HEK293 (cell line): ENCODE measurements at regions not wholly inside any gene's neighbourhood (a gene's known extent, or its start where the extent isn't known, plus 50 kb on each side); places are given as distances from the start of the nearest gene placed in this dataset.
A peak's percentile ranks its signal among the peaks of the same experiment; 100 is the strongest.

Experiments
- CTCF ChIA-PET: fragments of 350-600 bp; formaldehyde crosslinking; extraction: SDS; loops from one replicate; lab custom pipeline; 2021; ENCODE audit warnings: antibody characterized with exemption; lab: Yijun Ruan, JAX
- POLR2A ChIA-PET: fragments of 300-600 bp; formaldehyde crosslinking; extraction: SDS; loops from one replicate; lab custom pipeline; 2020; ENCODE audit warnings: antibody characterized with exemption, inconsistent platforms; lab: Yijun Ruan, JAX
- H3K27ac ChIP-seq: fragments of 200-500 bp; sonication (Bioruptor generic); 2 replicates; pipeline ENCODE4 v1.5.1; 2014; ENCODE audit warnings: low read depth, low read length, control low read depth, inconsistent platforms; ENCODE audit errors: extremely low read depth
- H3K36me3 ChIP-seq, 2 experiments: fragments of 200-500 bp in 1 of 2; sonication (Bioruptor generic) in 1 of 2; 1 replicate in 1 of 2; 2 replicates in 1 of 2; pipeline ENCODE4 v1.5.1; 2014 to 2017; ENCODE audit warnings: inconsistent platforms in 2 of 2, low read length in 2 of 2; ENCODE audit not compliant: control insufficient read depth in 2 of 2, insufficient read depth in 1 of 2
- H3K4me1 ChIP-seq: fragments of 200-500 bp; sonication (Bioruptor generic); 2 replicates; pipeline ENCODE4 v1.5.1; 2014; ENCODE audit warnings: mild to moderate bottlenecking, low read length, inconsistent platforms; ENCODE audit not compliant: control insufficient read depth, insufficient read depth
- H3K4me3 ChIP-seq: 2 replicates; pipeline ENCODE4 v1.5.1; 2011; ENCODE audit warnings: low read depth, mild to moderate bottlenecking, control low read depth, low read length, moderate library complexity
- H3K9me3 ChIP-seq: fragments of 200-500 bp; sonication (Bioruptor generic); 2 replicates; pipeline ENCODE4 v1.5.1; 2014; ENCODE audit warnings: low read depth, low read length, inconsistent platforms; ENCODE audit not compliant: control insufficient read depth, insufficient read depth
- GFI1B ChIP-seq: fragments of 450-650 bp; formaldehyde crosslinking; IDR thresholded peaks from 2 replicates; pipeline ENCODE4 v1.5.1; 2016; ENCODE audit warnings: missing biosample characterization, missing genetic modification characterization
- GLIS1 ChIP-seq: fragments of 450-650 bp; formaldehyde crosslinking; IDR thresholded peaks from 2 replicates; pipeline ENCODE4 v1.5.1; 2016; ENCODE audit warnings: missing biosample characterization, missing genetic modification characterization
- HOXC10 ChIP-seq: sonication (generic); formaldehyde crosslinking; IDR thresholded peaks from 2 replicates; pipeline ENCODE4 v1.8.1; 2023; ENCODE audit warnings: mild to moderate bottlenecking, missing genetic modification reagents
- KLF10 ChIP-seq: fragments of 450-650 bp; IDR thresholded peaks from 2 replicates; pipeline ENCODE4 v1.5.1; 2018; ENCODE audit warnings: missing biosample characterization, mild to moderate bottlenecking, missing genetic modification characterization
- PRDM2 ChIP-seq: fragments of 450-650 bp; formaldehyde crosslinking; IDR thresholded peaks from 2 replicates; pipeline ENCODE4 v1.5.1; 2016; ENCODE audit warnings: missing biosample characterization, missing genetic modification characterization, borderline replicate concordance
- SCRT2 ChIP-seq: fragments of 450-650 bp; formaldehyde crosslinking; IDR thresholded peaks from 2 replicates; pipeline ENCODE4 v1.5.1; 2016; ENCODE audit warnings: missing biosample characterization, missing genetic modification characterization
- YY2 ChIP-seq: fragments of 450-650 bp; formaldehyde crosslinking; IDR thresholded peaks from 2 replicates; pipeline ENCODE4 v1.5.1; 2016; ENCODE audit warnings: missing biosample characterization, missing genetic modification characterization
- ZFP37 ChIP-seq: fragments of 450-650 bp; formaldehyde crosslinking; IDR thresholded peaks from 2 replicates; pipeline ENCODE4 v1.5.1; 2016; ENCODE audit warnings: missing biosample characterization, missing genetic modification characterization
- ZNF174 ChIP-seq: fragments of 450-650 bp; formaldehyde crosslinking; IDR thresholded peaks from 2 replicates; pipeline ENCODE4 v1.5.0; 2017; ENCODE audit warnings: missing biosample characterization, mild to moderate bottlenecking, missing genetic modification characterization
- ZNF335 ChIP-seq: fragments of 450-650 bp; formaldehyde crosslinking; conservative IDR thresholded peaks from 2 replicates; pipeline ENCODE4 v1.5.1; 2016; ENCODE audit warnings: missing biosample characterization, missing genetic modification characterization
- ZNF449 ChIP-seq: fragments of 450-650 bp; formaldehyde crosslinking; IDR thresholded peaks from 2 replicates; pipeline ENCODE4 v1.5.1; 2017; ENCODE audit warnings: missing biosample characterization, mild to moderate bottlenecking, missing genetic modification characterization, moderate library complexity
- ZNF596 ChIP-seq: fragments of 450-650 bp; IDR thresholded peaks from 2 replicates; pipeline ENCODE4 v1.5.0; 2018; ENCODE audit warnings: missing biosample characterization, mild to moderate bottlenecking, missing genetic modification characterization, moderate library complexity
- ZNF670 ChIP-seq: fragments of 450-650 bp; formaldehyde crosslinking; IDR thresholded peaks from 2 replicates; pipeline ENCODE4 v1.5.1; 2016; ENCODE audit warnings: missing biosample characterization, missing genetic modification characterization, low read depth
- ZNF677 ChIP-seq: fragments of 450-650 bp; IDR thresholded peaks from 2 replicates; pipeline ENCODE4 v1.5.0; 2018; ENCODE audit warnings: missing biosample characterization, mild to moderate bottlenecking, missing genetic modification characterization, moderate library complexity
- ZNF830 ChIP-seq: fragments of 450-650 bp; IDR thresholded peaks from 2 replicates; pipeline ENCODE4 v1.5.0; 2018; ENCODE audit warnings: missing biosample characterization, missing genetic modification characterization, low read depth, mild to moderate bottlenecking, moderate library complexity
- TF ChIP-seq, protein P1 (sequence below): fragments of 450-650 bp; formaldehyde crosslinking; IDR thresholded peaks from 2 replicates; pipeline ENCODE4 v1.5.1; 2016; ENCODE audit warnings: missing biosample characterization, missing genetic modification characterization
- TF ChIP-seq, protein P2 (sequence below): fragments of 450-650 bp; formaldehyde crosslinking; IDR thresholded peaks from 2 replicates; pipeline ENCODE4 v1.5.1; 2016; ENCODE audit warnings: missing biosample characterization, missing genetic modification characterization

GRCh38 chr1:228986093-228986904 is 251.0 kb downstream of the RHOU start:
- Histone ChIP-seq H3K36me3 (no peaks in the 10 kb centered on the region), H3K4me1 (no peaks in the 10 kb centered on the region), H3K4me3 (no peak overlapping the region), H3K27ac (no peak overlapping the region), H3K9me3 (no peaks in the 10 kb centered on the region)
- POLR2A ChIA-PET, result no interaction called here
- CTCF ChIA-PET, result interaction anchor here (0.6 to 1.2 kb wide), 3 partner anchors 19 to 1554 kb away, joined by 3 to 4 read pairs (median 3); no protein-coding TSS in a partner anchor
- TF ChIP-seq GLIS1 (peak; percentile 44; the same call in 1 of the 2 replicates), GFI1B (tag by site-specific recombination) (no peak)

DNA sequence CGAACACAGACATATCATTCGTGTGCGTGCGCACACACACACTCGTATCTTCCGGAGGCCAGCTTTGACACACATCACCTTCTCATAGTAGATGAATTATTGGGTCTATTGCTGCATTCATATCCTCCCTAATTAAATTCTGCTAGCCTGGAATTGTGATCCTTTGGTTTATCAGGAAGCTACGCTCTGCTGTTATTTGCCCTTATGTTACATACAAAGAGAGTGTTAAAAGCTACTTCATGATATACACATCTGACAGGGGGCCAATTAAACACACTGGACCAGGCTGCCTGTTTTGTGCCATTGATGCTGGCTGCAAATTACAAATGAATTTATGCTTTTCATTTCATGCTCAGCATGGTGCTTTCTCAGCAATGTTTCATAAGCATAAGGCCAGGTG is 252.0 kb downstream of the RHOU start:
- TF ChIP-seq ZNF335 (tag by site-specific recombination) (no peak), KLF10 (tag by site-specific recombination) (no peak), ZFP37 (no peak), HOXC10 (no peak), YY2 (tag by site-specific recombination) (no peak), ZNF677 (tag by site-specific recombination) (no peak)
- CTCF ChIA-PET, result interaction anchor here (0.5 to 1.1 kb wide), 3 partner anchors 13 to 243 kb away, joined by 3 to 4 read pairs (median 4); no protein-coding TSS in a partner anchor
- no peak overlapping the region for H3K27ac ChIP-seq
- H3K9me3 ChIP-seq, result no peaks in the 10 kb centered on the region
- POLR2A ChIA-PET, result no interaction called here
- no peaks in the 10 kb centered on the region for H3K36me3 ChIP-seq
- H3K4me1 ChIP-seq, result no peaks in the 10 kb centered on the region
- no peak overlapping the region for H3K4me3 ChIP-seq

- Histone ChIP-seq H3K4me3 (no peak overlapping the region), H3K36me3 (no peaks in the 10 kb centered on the region), H3K27ac (no peak overlapping the region), H3K9me3 (no peaks in the 10 kb centered on the region), H3K4me1 (no peaks in the 10 kb centered on the region)
- ChIA-PET CTCF (interaction anchor here (0.5 to 1.1 kb wide), 4 partner anchors 12 to 242 kb away, joined by 3 to 4 read pairs (median 4); no protein-coding TSS in a partner anchor), POLR2A (interaction anchor here (1.4 kb wide), 1 partner anchor 10 kb away, joined by 3 read pairs; no protein-coding TSS in a partner anchor)
- TF ChIP-seq ZNF670 (tag by site-specific recombination) (no peak), ZNF596 (tag by site-specific recombination) (no peak), ZNF830 (tag by site-specific recombination) (no peak), ZNF174 (no peak), ZNF449 (tag by site-specific recombination) (no peak), SCRT2 (tag by site-specific recombination) (no peak), PRDM2 (tag by site-specific recombination) (no peak)
- TF ChIP-seq, protein P1, sequence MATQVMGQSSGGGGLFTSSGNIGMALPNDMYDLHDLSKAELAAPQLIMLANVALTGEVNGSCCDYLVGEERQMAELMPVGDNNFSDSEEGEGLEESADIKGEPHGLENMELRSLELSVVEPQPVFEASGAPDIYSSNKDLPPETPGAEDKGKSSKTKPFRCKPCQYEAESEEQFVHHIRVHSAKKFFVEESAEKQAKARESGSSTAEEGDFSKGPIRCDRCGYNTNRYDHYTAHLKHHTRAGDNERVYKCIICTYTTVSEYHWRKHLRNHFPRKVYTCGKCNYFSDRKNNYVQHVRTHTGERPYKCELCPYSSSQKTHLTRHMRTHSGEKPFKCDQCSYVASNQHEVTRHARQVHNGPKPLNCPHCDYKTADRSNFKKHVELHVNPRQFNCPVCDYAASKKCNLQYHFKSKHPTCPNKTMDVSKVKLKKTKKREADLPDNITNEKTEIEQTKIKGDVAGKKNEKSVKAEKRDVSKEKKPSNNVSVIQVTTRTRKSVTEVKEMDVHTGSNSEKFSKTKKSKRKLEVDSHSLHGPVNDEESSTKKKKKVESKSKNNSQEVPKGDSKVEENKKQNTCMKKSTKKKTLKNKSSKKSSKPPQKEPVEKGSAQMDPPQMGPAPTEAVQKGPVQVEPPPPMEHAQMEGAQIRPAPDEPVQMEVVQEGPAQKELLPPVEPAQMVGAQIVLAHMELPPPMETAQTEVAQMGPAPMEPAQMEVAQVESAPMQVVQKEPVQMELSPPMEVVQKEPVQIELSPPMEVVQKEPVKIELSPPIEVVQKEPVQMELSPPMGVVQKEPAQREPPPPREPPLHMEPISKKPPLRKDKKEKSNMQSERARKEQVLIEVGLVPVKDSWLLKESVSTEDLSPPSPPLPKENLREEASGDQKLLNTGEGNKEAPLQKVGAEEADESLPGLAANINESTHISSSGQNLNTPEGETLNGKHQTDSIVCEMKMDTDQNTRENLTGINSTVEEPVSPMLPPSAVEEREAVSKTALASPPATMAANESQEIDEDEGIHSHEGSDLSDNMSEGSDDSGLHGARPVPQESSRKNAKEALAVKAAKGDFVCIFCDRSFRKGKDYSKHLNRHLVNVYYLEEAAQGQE (tag by site-specific recombination), result no peak
- TF ChIP-seq, protein P2, sequence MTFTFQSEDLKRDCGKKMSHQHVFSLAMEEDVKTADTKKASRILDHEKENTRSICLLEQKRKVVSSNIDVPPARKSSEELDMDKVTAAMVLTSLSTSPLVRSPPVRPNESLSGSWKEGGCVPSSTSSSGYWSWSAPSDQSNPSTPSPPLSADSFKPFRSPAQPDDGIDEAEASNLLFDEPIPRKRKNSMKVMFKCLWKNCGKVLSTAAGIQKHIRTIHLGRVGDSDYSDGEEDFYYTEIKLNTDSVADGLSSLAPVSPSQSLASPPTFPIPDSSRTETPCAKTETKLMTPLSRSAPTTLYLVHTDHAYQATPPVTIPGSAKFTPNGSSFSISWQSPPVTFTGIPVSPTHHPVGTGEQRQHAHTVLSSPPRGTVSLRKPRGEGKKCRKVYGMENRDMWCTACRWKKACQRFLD, result no peak
Observed at GRCh38 chr1:228987736-228988506, 252.6 kb downstream of the RHOU start.
